Uterus (tissue), 3 donors: ENCODE measurements at regions not wholly inside any gene's neighbourhood (a gene's known extent, or its start where the extent isn't known, plus 50 kb on each side); places are given as distances from the start of the nearest gene placed in this dataset.

Experiments
- DNase-seq, 2 donors: peaks; one replicate each; pipeline ENCODE4 v3.0.0-alpha.2; 2019 to 2020
- H3K27ac ChIP-seq, 2 donors: fragments of 200-600 bp; sonication (generic); 1 replicate in 1 of 2; 2 replicates in 1 of 2; pipeline ENCODE4 v1.5.1; 2016 to 2018
- H3K27me3 ChIP-seq, 2 donors: fragments of 200-600 bp; sonication (generic); one replicate each; pipeline ENCODE4 v1.5.1; 2018 to 2019; ENCODE audit warnings: control low read depth in 1 of 2
- H3K36me3 ChIP-seq, 2 donors: fragments of 200-600 bp; sonication (generic); one replicate each; pipeline ENCODE4 v1.5.1; 2019; ENCODE audit warnings: control low read depth in 1 of 2
- H3K4me1 ChIP-seq, 2 donors: fragments of 200-600 bp; sonication (generic); one replicate each; pipeline ENCODE4 v1.5.1; 2018 to 2019; ENCODE audit warnings: control low read depth in 1 of 2
- H3K4me3 ChIP-seq, 2 donors: fragments of 200-600 bp; sonication (generic); 1 replicate in 1 of 2; 2 replicates in 1 of 2; pipeline ENCODE4 v1.5.1; 2018 to 2019; ENCODE audit warnings: mild to moderate bottlenecking in 1 of 2
- H3K9me3 ChIP-seq, 2 donors: fragments of 200-600 bp; sonication (generic); one replicate each; pipeline ENCODE4 v1.5.1; 2019; ENCODE audit warnings: control low read depth in 1 of 2
- POLR2A ChIP-seq, 2 donors: fragments of 450-650 bp; IDR thresholded peaks; one replicate each; pipeline ENCODE4 v1.6.1; 2016; ENCODE audit warnings: antibody characterized with exemption in 2 of 2, mild to moderate bottlenecking in 1 of 2, moderate library complexity in 1 of 2
- intact Hi-C: fragments of 100-400 bp; cut with DNase I; formaldehyde crosslinking; loops from one replicate; pipeline ENCODE4 v1.15.1; 2023; ENCODE audit warnings: low total_unique reads
- TF ChIP-seq, protein P1 (sequence below), 4 experiments: fragments of 200-600 bp in 2 of 4; fragments of 450-650 bp in 2 of 4; sonication (generic) in 2 of 4; IDR thresholded peaks; one replicate each; pipeline ENCODE4 v1.5.1; 2016 to 2019; ENCODE audit warnings: antibody characterized with exemption in 4 of 4, mild to moderate bottlenecking in 2 of 4, moderate library complexity in 1 of 4
- donor health status: DM: yes; HTN: yes; CAD: no.

DNA sequence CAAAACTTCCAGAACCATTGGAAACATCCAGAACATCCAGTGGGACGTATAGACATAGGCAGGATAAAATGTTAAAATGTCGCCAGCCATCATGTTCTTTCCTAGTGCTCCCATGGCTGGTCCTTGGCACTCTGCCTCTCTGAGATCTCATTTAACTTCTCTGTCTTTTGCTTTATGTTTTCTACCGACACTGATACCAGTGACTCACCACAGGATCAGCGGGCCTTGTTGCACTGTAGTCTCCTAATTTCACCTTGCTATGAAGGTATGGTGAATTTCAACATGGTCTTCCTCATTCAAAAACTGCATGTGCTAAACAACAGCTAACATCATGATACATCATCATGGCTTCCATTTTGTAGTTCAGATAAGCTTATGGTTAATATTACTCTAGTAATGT lies 521.0 kb upstream of the IGFBP7 start:
- no peaks in the 10 kb centered on the region for H3K4me1 ChIP-seq
- H3K27me3 ChIP-seq = no peaks in the 10 kb centered on the region
- no peak overlapping the region for H3K4me3 ChIP-seq
- no peak overlapping the region for H3K27ac ChIP-seq
- H3K9me3 ChIP-seq = no peaks in the 10 kb centered on the region
- TF ChIP-seq, protein P1, sequence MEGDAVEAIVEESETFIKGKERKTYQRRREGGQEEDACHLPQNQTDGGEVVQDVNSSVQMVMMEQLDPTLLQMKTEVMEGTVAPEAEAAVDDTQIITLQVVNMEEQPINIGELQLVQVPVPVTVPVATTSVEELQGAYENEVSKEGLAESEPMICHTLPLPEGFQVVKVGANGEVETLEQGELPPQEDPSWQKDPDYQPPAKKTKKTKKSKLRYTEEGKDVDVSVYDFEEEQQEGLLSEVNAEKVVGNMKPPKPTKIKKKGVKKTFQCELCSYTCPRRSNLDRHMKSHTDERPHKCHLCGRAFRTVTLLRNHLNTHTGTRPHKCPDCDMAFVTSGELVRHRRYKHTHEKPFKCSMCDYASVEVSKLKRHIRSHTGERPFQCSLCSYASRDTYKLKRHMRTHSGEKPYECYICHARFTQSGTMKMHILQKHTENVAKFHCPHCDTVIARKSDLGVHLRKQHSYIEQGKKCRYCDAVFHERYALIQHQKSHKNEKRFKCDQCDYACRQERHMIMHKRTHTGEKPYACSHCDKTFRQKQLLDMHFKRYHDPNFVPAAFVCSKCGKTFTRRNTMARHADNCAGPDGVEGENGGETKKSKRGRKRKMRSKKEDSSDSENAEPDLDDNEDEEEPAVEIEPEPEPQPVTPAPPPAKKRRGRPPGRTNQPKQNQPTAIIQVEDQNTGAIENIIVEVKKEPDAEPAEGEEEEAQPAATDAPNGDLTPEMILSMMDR (IDR thresholded peaks at IDR 0.05) = no peak
- no peak for TF ChIP-seq POLR2A (IDR thresholded peaks at IDR 0.05)
- no peak for DNase-seq
- intact Hi-C loops = no loop called here
- H3K36me3 ChIP-seq = no peaks in the 10 kb centered on the region

DNA sequence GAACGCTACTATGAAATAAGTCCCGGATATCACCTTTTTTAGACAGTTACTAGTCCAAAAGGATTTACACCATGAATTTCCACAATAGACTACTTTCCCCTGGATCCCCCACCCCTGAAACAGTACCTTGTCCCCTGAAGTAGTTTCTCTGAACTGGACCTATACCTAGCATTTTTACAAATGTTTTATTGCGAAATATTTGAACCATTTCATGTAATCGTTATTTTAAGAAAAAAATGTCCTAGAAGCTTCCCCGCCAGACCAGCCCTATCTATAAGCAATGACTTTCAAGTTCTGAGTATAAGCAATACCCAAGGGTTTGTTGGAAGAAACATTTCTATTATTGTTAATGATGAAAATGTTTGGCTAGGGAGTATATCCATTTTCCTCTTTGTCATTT lies 517.8 kb upstream of the IGFBP7 start:
- no peak overlapping the region for H3K27ac ChIP-seq
- H3K27me3 ChIP-seq = no peaks in the 10 kb centered on the region
- no peaks in the 10 kb centered on the region for H3K36me3 ChIP-seq
- no peaks in the 10 kb centered on the region for H3K4me1 ChIP-seq
- intact Hi-C loops = no loop called here
- TF ChIP-seq, protein P1 (IDR thresholded peaks at IDR 0.05) = no peak
- TF ChIP-seq POLR2A (IDR thresholded peaks at IDR 0.05) = no peak
- no peaks in the 10 kb centered on the region for H3K9me3 ChIP-seq
- DNase-seq = no peak
- no peak overlapping the region for H3K4me3 ChIP-seq

DNA sequence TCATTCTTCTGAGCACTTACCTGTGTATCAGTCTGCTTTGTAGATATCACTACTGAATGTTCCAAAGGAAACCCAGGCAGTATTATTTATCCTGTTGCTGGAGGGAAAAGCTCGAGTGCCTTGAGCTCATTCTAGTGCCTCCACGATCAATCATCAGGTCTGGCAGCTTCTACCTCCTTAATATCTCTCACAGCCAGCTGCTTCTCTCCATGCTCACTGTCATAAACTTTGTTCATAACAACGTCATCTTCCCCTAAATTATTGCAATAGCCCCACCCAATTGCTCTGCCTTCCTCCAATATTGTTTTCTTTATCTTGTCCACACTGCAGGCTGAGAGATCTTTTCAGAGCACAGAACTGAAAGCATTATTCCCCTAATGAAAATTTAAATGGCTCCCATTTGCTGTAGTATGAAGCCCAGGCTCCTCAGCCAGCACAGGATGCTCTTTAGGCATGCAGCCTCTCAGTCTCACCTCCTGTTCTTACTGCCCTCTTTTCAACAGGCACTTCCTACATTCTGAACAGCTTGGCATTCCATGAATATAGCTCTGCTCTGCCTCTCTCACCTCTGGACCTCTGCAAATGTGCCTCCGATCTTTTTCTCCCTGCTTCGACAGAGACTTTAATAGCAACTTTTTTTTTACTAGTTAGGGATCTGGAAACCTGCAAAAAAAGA lies 504.2 kb upstream of the IGFBP7 start:
- DNase-seq = no peak
- no peaks in the 10 kb centered on the region for H3K9me3 ChIP-seq
- no peaks in the 10 kb centered on the region for H3K27me3 ChIP-seq
- H3K4me3 ChIP-seq = no peak overlapping the region
- no peak overlapping the region for H3K27ac ChIP-seq
- TF ChIP-seq POLR2A (IDR thresholded peaks at IDR 0.05) = no peak
- TF ChIP-seq, protein P1 (IDR thresholded peaks at IDR 0.05) = no peak
- H3K4me1 ChIP-seq = no peaks in the 10 kb centered on the region
- intact Hi-C loops = no loop called here
- H3K36me3 ChIP-seq = no peaks in the 10 kb centered on the region

DNA sequence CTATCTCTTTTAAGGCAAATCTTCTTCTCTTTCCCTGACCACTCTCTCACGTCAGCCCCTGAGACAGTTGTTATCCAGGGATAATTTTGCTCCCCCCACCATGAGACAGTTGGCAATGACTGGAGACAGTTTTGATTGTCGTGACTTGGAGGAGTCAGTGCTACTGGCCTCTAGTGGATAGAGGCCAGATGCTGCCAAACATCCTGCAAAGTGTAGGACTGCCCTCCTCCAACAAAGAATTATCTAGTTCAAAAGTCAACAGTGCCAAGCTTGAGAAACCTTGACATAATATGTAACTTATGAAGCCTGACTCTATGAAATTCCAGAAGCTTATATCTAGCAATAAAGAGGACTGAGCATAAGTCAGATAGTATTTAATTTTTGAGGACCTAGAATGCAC lies 502.1 kb upstream of the IGFBP7 start:
- Histone ChIP-seq H3K36me3 (no peaks in the 10 kb centered on the region), H3K4me3 (no peak overlapping the region), H3K9me3 (no peaks in the 10 kb centered on the region), H3K27ac (no peak overlapping the region), H3K27me3 (no peaks in the 10 kb centered on the region), H3K4me1 (no peaks in the 10 kb centered on the region)
- TF ChIP-seq, protein P1 (IDR thresholded peaks at IDR 0.05) = no peak
- TF ChIP-seq POLR2A (IDR thresholded peaks at IDR 0.05) = no peak
- intact Hi-C loops = no loop called here
- DNase-seq = no peak

DNA sequence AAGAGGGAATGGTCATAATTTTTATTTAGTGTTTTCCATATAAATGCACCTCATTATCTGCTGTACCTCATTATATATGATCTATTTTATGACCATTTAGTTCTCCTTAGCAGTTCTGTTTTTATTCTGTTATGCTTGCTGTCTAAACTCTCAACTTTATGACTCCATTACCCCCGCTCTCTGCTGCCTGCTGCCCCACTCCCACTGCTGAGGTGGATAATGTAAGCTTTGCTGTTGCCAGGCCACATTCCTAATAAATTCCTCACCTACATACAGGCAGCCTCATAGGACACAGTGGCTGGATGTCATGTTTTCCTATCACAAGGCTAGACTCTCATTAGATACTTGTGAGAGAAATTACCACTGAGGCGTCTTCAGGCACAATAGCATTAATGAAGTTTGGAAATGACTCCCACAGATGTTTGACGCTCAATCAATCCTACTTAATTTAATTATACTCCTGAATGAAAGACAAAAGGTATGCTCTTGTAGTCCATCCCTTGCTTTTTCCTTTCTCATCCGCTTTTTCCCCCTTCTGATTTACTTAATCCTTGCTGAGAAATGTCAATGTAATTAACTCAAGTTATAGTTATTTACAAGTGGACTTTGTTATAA lies 497.5 kb upstream of the IGFBP7 start:
- DNase-seq = no peak
- H3K4me1 ChIP-seq = no peaks in the 10 kb centered on the region
- TF ChIP-seq, protein P1 (IDR thresholded peaks at IDR 0.05) = no peak
- TF ChIP-seq POLR2A (IDR thresholded peaks at IDR 0.05) = no peak
- intact Hi-C loops = no loop called here
- H3K36me3 ChIP-seq = no peaks in the 10 kb centered on the region
- no peaks in the 10 kb centered on the region for H3K9me3 ChIP-seq
- no peak overlapping the region for H3K27ac ChIP-seq
- H3K27me3 ChIP-seq = no peaks in the 10 kb centered on the region
- no peak overlapping the region for H3K4me3 ChIP-seq
